GDM1 (cell line): ENCODE measurements at regions not wholly inside any gene's neighbourhood (a gene's known extent, or its start where the extent isn't known, plus 50 kb on each side); places are given as distances from the start of the nearest gene placed in this dataset.
"Not testable (repeated sequence)": the region's sequence is repeated elsewhere in the genome, so short reads cannot be mapped to it uniquely, and the experiment has no call there.

Source experiments
- DNase-seq: peaks from one replicate; lab custom pipeline; 2025; lab: John Stamatoyannopoulos, UW

DNA sequence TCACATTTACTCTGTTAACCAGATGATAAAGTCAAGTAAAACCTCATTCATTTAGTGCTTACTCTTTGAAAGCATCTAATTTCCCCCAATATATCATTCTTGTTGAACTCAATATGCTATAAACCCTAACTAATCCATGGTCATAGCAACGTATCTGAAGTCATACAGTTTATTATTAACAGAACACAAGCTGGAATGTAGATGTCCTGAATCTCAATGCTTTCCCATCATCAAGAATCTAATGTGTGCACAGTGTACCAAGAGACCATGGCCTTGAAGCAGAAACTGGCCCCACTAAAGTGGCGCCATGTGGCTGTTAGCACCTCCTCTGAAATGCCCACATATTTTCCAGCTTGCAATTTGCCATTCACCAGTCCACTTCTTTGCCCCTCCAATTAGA is 245.8 kb downstream of the SOX9 start:
- no peak for DNase-seq

- no peak for DNase-seq
Measured at GRCh38 chr17:72368191-72368590, 247.4 kb downstream of the SOX9 start.

- no peak for DNase-seq
Measured at GRCh38 chr17:72369366-72369765, 248.5 kb downstream of the SOX9 start.

GRCh38 chr17:72370819-72371218 is 250.0 kb downstream of the SOX9 start:
- DNase-seq, result no peak

GRCh38 chr17:72372185-72372584 is 251.4 kb downstream of the SOX9 start:
- no peak for DNase-seq

DNA sequence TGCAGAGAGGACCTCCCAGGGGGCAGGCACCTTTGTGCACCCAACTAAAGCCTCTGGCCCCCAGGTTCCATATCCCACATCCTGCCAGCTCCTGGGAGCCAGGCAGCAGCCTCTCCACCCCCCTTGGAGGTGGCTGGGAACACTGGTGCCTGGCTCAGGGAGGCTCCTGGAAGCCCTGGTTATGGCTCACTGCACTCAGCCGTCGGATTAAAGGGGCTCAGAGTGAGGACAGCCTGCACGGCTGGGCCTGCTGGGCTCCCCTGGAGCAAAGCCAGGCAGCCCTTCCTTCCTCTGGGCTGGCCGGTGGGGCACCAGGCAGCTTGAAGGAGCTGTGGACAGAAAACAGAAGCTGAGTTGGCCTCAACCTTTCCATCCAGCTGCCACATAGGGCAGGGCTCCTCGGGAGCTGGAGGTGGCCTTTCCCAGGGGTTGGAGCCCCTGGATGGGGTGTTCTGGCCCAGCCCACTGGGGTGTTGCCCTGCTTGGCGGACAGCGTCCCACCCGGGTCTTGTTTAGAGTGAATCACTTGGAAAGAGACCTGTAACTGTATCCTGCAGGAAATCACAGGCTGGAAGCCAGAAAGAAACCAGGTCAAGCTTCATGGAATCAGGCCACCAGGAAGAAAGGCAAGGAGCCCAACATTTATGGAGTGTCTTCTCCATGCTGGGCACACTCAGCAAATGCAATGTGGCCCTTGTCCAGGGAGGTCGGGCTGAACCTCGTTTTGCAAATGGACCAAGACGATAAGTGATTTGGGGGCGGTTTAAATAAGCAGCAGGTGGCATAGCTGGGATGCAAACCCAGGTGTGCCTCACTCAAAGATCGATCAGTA is 253.3 kb downstream of the SOX9 start:
- DNase-seq, result no peak

DNA sequence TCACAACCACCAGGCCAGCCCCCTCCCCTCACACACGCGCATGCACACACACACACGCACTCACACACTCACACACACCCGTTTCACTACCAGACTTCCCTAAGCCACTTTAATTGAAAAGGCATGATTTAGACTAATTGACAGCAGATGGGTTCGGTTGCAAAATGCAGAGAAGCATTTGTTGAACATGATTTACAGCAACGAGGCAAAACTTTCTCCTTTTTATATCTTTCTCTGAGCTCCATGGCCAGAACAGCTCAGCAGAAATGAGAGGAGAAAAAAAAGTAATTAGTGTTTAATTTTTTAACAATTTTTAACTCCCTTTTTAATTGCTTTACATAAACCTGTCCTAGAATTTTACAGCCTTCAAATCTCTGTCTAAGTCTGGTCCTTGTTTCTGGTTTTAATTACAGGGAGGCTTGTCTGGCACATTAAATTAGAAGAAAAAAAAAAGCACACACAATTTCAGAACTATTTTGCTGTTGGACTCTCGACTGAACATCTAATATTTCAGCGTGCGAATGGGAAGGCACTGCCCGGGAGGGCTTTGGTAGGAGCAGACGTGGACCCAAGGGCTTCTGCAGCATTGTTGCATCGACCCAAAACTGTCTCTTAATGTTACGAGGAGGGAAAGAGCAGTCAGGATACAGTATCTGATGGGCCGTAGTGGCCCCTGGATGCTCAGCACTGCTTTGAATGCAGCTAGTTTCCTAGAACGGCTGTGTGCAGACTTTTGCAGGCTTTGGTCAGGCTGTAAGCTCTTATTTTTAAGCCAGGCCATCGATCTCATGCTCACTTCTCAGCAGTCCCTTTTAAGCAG is 255.9 kb downstream of the SOX9 start:
- DNase-seq, result no peak

DNA sequence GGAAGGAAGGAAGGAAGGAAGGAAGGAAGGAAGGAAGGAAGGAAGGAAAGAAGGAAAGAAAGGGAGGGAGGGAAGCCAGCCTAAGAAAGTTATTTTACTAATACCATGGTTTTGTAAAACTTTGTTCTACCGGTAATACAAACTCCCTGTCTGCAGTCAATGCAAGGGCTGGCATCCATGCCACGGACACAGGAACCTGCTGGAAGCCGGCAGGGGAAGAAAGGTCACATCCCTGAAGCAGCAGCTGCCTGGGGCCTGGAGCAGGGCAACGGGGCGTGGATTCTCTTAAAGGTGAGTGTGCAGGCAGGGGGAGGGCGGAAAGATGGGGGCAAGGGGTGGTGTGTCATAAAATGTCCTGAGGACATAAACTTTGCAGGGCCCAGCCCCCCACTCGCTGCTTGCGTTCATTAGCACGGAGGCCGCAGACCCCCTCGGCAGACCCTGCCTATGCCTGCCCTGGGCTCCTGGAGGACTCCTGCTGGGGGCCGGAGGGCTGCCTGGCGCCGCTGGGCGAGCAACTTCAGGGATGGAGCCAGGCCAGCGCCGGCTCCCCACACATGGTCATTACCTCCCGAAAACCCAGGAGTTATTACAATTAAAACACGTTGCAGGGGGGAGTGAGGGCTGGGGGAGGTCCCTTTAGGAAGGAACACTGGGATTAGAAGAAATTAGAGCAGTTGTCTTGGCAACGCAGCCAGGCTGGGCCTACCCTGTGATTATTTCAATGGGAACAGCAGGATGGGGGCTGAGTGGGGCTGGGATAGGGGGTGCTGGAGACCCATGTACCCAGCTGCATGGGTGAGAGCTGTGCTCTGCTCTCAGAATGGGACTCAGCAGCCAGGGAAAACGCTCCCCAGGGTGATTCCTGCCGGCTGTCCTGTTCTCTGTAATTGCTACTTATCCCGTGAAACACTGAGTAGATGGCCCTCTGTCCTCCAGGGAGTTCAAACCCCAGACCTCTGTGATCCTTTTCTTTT is 257.9 kb downstream of the SOX9 start:
- DNase-seq, result no peak

GRCh38 chr17:72379516-72379915 is 258.7 kb downstream of the SOX9 start:
- DNase-seq, result no peak

DNA sequence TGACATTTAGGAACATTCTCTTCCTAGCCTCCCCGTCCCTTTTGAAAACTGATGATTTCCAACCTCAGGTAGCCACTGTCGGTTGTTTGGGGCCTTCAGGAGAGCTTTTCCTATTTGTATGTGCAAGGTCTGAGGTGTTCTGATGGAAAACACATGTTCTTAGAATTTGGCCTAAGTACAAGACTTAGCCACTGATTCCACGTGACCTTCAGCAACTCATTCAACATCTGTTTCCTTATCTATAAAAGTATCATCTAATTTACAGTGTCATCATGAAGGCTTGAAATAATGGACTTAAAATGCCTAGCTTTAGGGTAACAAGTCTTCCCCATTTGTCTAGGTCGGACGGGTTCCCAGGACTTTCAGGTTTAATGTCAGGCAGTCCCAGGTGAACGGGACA is 259.3 kb downstream of the SOX9 start:
- no peak for DNase-seq

- DNase-seq, result no peak
Measured at GRCh38 chr17:72380737-72381136, 259.9 kb downstream of the SOX9 start.

DNA sequence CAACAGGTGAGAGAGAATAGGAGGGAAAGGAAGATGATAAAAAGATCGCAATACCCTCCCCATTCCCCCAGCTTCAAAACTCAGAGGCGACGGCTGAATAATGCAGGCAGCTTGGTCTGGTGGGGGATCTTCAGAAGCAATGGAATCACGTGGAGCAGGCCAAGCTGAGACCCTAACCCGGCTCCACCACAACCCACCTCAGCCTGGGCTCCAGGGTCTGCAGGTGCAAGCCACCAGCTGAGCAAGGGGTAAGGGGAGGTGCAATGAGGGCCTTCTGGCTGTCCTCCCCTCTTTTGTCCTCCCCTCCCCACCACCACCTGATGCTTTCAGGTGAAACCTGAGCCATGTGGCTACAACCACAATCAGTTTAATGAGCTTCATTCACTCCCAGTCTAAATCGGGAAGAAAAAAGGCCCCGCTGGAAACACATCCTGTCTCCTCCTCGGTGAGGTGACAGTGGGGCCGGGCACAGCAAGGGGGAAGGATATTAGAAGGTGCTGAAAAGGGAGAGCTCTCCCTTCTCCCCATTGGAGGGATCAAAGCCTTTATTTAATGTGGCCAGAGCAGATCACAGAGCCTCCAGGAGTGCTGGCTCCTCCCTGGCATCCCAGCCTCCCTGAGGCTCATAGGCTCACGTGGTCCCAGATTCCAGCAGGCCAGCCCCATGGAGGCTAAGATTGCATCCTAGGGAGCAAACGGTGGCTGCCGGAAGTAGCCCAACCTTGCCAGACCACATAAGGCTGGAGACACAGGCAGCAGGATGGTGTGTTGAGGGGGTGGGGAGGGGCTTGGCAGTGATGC is 261.0 kb downstream of the SOX9 start:
- no peak for DNase-seq

- DNase-seq, result no peak
Measured at GRCh38 chr17:72382971-72383722, 262.3 kb downstream of the SOX9 start.

DNA sequence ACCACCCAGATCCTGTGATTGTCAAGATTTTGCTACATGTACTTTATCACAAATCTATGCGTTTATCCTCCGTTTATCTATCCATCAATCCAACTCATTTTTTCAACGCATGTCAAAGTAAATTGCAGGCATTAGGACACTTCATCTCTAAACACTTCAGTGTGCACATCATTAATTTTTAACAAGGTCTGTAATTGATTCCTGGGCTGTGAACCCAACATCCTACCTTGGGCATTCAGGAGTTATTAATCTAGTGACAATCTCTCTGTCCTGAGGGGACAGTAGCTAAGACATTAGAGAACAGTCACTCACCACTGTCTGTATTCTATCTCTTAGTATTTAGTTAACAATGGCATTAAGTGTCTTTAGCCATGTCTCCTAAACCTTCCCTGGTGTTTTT is 264.7 kb downstream of the SOX9 start:
- DNase-seq, result no peak

DNA sequence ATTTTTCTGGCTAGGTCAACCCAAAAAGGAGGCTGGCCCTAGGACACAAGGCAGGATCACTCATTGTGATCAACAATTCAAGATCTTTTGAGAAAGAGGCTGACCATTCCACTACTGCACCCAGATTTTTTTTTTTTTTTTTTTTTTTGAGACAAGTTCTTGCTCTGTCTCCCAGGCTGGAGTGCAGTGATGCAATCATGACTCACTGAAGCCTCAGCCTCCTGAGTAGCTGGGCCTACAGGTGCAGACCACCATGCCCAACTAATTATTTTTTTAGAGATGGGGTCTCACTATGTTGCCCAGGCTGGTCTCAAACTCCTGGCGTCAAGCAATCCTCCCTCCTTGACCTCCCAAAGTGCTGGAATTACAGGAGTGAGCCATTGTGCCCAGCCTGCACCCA is 265.4 kb downstream of the SOX9 start:
- DNase-seq, result not testable (repeated sequence)

DNA sequence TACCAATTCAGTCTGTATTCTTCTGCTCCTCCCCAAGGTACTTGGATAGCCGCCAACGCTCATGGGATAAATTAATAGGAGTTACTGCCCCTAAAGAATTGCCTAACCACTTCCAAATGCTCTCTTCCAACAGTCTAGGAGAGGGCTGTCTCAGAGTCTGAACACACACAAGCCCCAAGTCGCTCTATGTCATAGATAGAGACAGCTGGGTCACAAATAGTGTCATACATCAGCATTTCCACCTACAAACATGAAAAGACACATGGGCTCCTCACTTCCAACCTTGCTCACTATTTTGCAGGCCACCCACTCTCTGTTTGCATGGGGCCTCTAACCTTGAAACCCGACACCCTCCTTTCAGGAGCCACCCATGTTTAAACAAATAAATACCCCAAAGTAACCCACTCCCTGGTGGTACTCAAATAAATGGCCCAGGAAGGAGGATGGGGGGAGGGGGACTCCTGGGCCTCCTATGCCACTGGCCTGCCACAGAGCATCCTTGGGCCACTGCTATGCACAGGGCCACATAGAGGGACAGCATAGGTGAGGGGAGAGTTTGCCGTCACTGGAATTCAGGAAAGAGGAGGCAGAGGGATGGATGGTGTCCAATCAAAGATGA is 265.9 kb downstream of the SOX9 start:
- DNase-seq, result no peak

GRCh38 chr17:72387487-72387886 is 266.7 kb downstream of the SOX9 start:
- no peak for DNase-seq

DNA sequence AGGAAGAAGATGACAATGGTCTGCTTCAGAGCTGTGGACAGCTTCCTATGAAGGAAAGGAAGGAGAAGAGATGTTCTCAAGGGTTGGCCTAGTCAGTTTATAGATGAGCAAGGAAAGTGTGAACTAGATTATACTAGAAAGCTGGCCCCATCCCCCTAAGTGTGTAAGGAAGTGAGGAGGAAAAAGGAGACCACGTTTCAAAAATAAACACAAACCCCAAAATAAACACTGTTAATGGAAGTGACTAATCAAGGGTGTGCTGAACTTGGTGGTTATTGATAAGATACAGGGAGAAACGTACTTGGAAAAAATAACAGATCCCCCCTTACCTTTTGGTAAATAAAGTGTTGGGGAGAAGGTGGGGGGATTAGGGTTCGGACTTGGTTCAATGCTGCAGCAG is 267.1 kb downstream of the SOX9 start:
- DNase-seq, result no peak

- DNase-seq, result no peak
Measured at GRCh38 chr17:72388765-72389473, 268.1 kb downstream of the SOX9 start.
